HK-2 (cell line): ENCODE measurements at regions not wholly inside any gene's neighbourhood (a gene's known extent, or its start where the extent isn't known, plus 50 kb on each side); places are given as distances from the start of the nearest gene placed in this dataset.

ENCODE experiments used
- DNase-seq: peaks from one replicate; pipeline ENCODE4 v3.0.0-alpha.2; 2018; ENCODE audit not compliant: unreplicated experiment

- DNase-seq = no peak
These were observed 479.8 kb upstream of the USP15 start for GRCh38 chr12:61780435-61780834.

- DNase-seq = no peak
These were observed 479.1 kb upstream of the USP15 start for GRCh38 chr12:61781021-61781581.

- no peak for DNase-seq
These were observed 463.4 kb upstream of the USP15 start for GRCh38 chr12:61796846-61797245.

- DNase-seq = no peak
These were observed 462.9 kb upstream of the USP15 start for GRCh38 chr12:61797266-61797665.

GRCh38 chr12:61798778-61799177 lies 461.4 kb upstream of the USP15 start:
- no peak for DNase-seq

GRCh38 chr12:61804301-61804700 lies 455.9 kb upstream of the USP15 start:
- no peak for DNase-seq

GRCh38 chr12:61808856-61809255 lies 451.3 kb upstream of the USP15 start:
- no peak for DNase-seq

GRCh38 chr12:61810486-61810885 lies 449.7 kb upstream of the USP15 start:
- DNase-seq = no peak

- no peak for DNase-seq
These were observed 438.8 kb upstream of the USP15 start for GRCh38 chr12:61821381-61821780.

GRCh38 chr12:61823102-61823501 lies 437.1 kb upstream of the USP15 start:
- no peak for DNase-seq

- DNase-seq = no peak
These were observed 413.4 kb upstream of the USP15 start for GRCh38 chr12:61846765-61847164.

GRCh38 chr12:61848893-61849292 lies 411.3 kb upstream of the USP15 start:
- DNase-seq = no peak

GRCh38 chr12:61853945-61854344 lies 406.3 kb upstream of the USP15 start:
- DNase-seq = no peak

- no peak for DNase-seq
These were observed 405.3 kb upstream of the USP15 start for GRCh38 chr12:61854902-61855301.

- no peak for DNase-seq
These were observed 402.2 kb upstream of the USP15 start for GRCh38 chr12:61857968-61858367.

GRCh38 chr12:61860451-61860850 lies 399.8 kb upstream of the USP15 start:
- DNase-seq = no peak

- no peak for DNase-seq
These were observed 397.2 kb upstream of the USP15 start for GRCh38 chr12:61862986-61863385.

- DNase-seq = no peak
These were observed 396.4 kb upstream of the USP15 start for GRCh38 chr12:61863811-61864210.

GRCh38 chr12:61869796-61870195 lies 390.4 kb upstream of the USP15 start:
- DNase-seq = no peak

- no peak for DNase-seq
These were observed 389.3 kb upstream of the USP15 start for GRCh38 chr12:61870658-61871484.

GRCh38 chr12:61871485-61871810 lies 388.8 kb upstream of the USP15 start:
- DNase-seq = no peak

- no peak for DNase-seq
These were observed 381.0 kb upstream of the USP15 start for GRCh38 chr12:61879229-61879628.

- DNase-seq = no peak
These were observed 380.0 kb upstream of the USP15 start for GRCh38 chr12:61880186-61880585.

- no peak for DNase-seq
These were observed 368.6 kb upstream of the USP15 start for GRCh38 chr12:61891632-61892031.
